K562 (cell line): ENCODE measurements at regions not wholly inside any gene's neighbourhood (a gene's known extent, or its start where the extent isn't known, plus 50 kb on each side); places are given as distances from the start of the nearest gene placed in this dataset.

Experiments used
- C11orf30 ChIP-seq: fragments of 450-650 bp; IDR thresholded peaks from 2 replicates; pipeline ENCODE4 v1.6.1; 2016; ENCODE audit warnings: low read depth, mild to moderate bottlenecking
- CBFA2T3 ChIP-seq: fragments of 450-650 bp; IDR thresholded peaks from 2 replicates; pipeline ENCODE4 v1.6.1; 2017
- EZH2 ChIP-seq: IDR thresholded peaks from 2 replicates; pipeline ENCODE4 v1.6.1; 2012; ENCODE audit warnings: low read depth, mild to moderate bottlenecking, inconsistent platforms, low read length, borderline replicate concordance
- HDAC6 ChIP-seq: IDR thresholded peaks from 2 replicates; pipeline ENCODE4 v1.6.1; 2012; ENCODE audit warnings: low read depth, mild to moderate bottlenecking, control low read depth, inconsistent platforms, low read length, moderate library complexity
- MBD2 ChIP-seq: sonication (generic); IDR thresholded peaks from 2 replicates; pipeline ENCODE4 v1.6.1; 2016; ENCODE audit warnings: low read depth, borderline replicate concordance
- MEF2D ChIP-seq: conservative IDR thresholded peaks from 2 replicates; pipeline ENCODE4 v1.6.1; 2016; ENCODE audit warnings: low read depth, missing genetic modification characterization, missing compliant biosample characterization
- MEIS2 ChIP-seq: fragments of 450-650 bp; IDR thresholded peaks from 2 replicates; pipeline ENCODE4 v1.6.1; 2014; ENCODE audit warnings: mild to moderate bottlenecking; ENCODE audit not compliant: partially characterized antibody
- NCOA6 ChIP-seq: fragments of 450-650 bp; IDR thresholded peaks from 2 replicates; pipeline ENCODE4 v1.6.1; 2017; ENCODE audit warnings: mild to moderate bottlenecking
- NFE2 ChIP-seq: IDR thresholded peaks from 2 replicates; pipeline ENCODE4 v1.6.1; 2014; ENCODE audit warnings: antibody characterized with exemption, low read depth
- POLR3G ChIP-seq: IDR thresholded peaks from 2 replicates; pipeline ENCODE4 v1.6.1; 2011; ENCODE audit not compliant: insufficient read length, insufficient replicate concordance; ENCODE audit errors: extremely low read depth
- PTTG1 ChIP-seq: fragments of 450-650 bp; IDR thresholded peaks from 2 replicates; pipeline ENCODE4 v1.6.1; 2016; ENCODE audit warnings: low read depth, mild to moderate bottlenecking, missing genetic modification characterization, missing compliant biosample characterization
- RHOXF2B ChIP-seq: fragments of 250-450 bp; sonication (Bioruptor Pico); conservative IDR thresholded peaks from 2 replicates; pipeline ENCODE4 v1.5.1; 2021
- SAP30 ChIP-seq: fragments of 200-600 bp; sonication (generic); IDR thresholded peaks from 2 replicates; pipeline ENCODE4 v1.6.1; 2012; ENCODE audit warnings: borderline replicate concordance, low read depth, mild to moderate bottlenecking, moderate library complexity, low read length, control low read depth, inconsistent platforms; ENCODE audit not compliant: insufficient read depth, poor library complexity, severe bottlenecking
- SMARCA4 ChIP-seq: fragments of 450-650 bp; IDR thresholded peaks from 2 replicates; pipeline ENCODE4 v1.6.1; 2016
- TAF15 ChIP-seq: fragments of 200-400 bp; formaldehyde crosslinking; IDR thresholded peaks from 2 replicates; pipeline ENCODE4 v1.6.1; 2017; ENCODE audit warnings: mild to moderate bottlenecking, low read depth, low read length, moderate library complexity
- TAF7 ChIP-seq: fragments of 450-650 bp; IDR thresholded peaks from 2 replicates; pipeline ENCODE4 v1.6.1; 2016; ENCODE audit warnings: missing genetic modification characterization, missing compliant biosample characterization
- TRIM24 ChIP-seq, 2 experiments: fragments of 450-650 bp; IDR thresholded peaks; 2 replicates each; pipeline ENCODE4 v1.6.1; 2016
- XRCC5 ChIP-seq: fragments of 200-400 bp; formaldehyde crosslinking; IDR thresholded peaks from 2 replicates; pipeline ENCODE4 v1.6.1; 2017; ENCODE audit warnings: low read depth, mild to moderate bottlenecking, low read length
- ZNF316 ChIP-seq: fragments of 450-650 bp; IDR thresholded peaks from 2 replicates; pipeline ENCODE4 v1.6.1; 2016
- ZNF41 ChIP-seq: fragments of 250-450 bp; sonication (Bioruptor Pico); conservative IDR thresholded peaks from 2 replicates; pipeline ENCODE4 v1.4.0; 2020; ENCODE audit warnings: mild to moderate bottlenecking
- ZNF431 ChIP-seq: sonication (generic); formaldehyde crosslinking; IDR thresholded peaks from 2 replicates; pipeline ENCODE4 v1.8.0; 2022; ENCODE audit warnings: mild to moderate bottlenecking, missing genetic modification reagents
- ZNF589 ChIP-seq: fragments of 200-800 bp; sonication (Bioruptor generic); IDR thresholded peaks from 2 replicates; pipeline ENCODE4 v1.6.1; 2016; ENCODE audit warnings: low read depth, missing genetic modification characterization, missing compliant biosample characterization
- ZNF830 ChIP-seq: fragments of 250-450 bp; sonication (Bioruptor Pico); IDR thresholded peaks from 2 replicates; pipeline ENCODE4 v1.5.0; 2021; ENCODE audit warnings: mild to moderate bottlenecking
- TF ChIP-seq, protein P1 (sequence below), 3 experiments: IDR thresholded peaks in 2 of 3; conservative IDR thresholded peaks in 1 of 3; 2 replicates each; pipeline ENCODE4 v1.5.1; 2011 to 2012; ENCODE audit warnings: low read length in 3 of 3, mild to moderate bottlenecking in 3 of 3, control low read depth in 2 of 3, improper control_type of control experiment in 1 of 3, inconsistent platforms in 1 of 3, low read depth in 1 of 3, mixed read lengths in 1 of 3, moderate library complexity in 1 of 3; ENCODE audit not compliant: insufficient read depth in 2 of 3
- TF ChIP-seq, protein P2 (sequence below): fragments of 450-650 bp; IDR thresholded peaks from 2 replicates; pipeline ENCODE4 v1.6.1; 2014; ENCODE audit warnings: low read depth, mild to moderate bottlenecking, moderate library complexity, borderline replicate concordance
- TF ChIP-seq, protein P3 (sequence below): fragments of 450-650 bp; IDR thresholded peaks from 2 replicates; pipeline ENCODE4 v1.6.1; 2016; ENCODE audit warnings: antibody characterized with exemption

DNA sequence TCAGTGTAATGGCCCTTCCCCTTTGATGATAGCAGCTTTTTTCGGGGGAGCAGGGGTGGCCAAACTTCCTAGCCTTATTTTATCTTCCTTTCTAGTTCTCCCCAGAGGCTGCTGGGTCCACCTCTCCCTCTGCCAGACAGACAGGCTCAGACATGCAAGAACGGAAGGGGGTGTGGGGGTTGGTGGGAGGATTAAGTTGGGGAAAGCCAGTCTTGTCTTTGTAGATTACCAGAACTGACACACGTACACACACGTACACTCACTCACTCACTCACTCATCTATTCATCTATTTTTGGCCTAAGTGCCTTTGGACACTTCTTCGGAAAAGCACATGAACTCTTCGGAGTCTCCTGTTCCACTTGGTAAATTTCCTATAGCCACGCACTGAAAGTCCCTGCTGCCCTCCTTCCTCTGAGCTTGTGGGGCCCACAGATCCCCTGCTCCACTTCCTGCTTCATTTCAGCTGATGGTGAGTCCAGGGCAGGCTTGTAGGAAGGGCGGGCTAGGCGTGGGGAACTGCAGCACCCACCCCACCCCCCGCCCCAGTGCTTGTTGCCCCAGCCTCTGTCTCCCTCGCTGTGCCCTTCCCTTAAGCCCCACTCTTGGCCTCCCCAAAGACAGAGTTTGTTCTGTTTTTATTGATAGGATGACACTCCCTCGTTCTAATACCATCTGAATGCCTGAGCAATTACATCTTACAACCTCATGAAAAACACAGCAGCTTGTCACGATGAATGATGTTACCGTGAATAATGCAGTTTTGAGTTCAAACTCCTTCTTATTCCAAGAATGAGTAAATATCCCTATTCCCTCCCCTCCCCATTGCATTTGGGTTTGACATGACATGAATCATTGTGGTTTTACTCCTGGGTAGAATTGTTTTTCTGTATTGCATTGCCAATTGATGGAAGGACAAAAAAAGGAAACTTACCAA lies 60.7 kb upstream of the ATP5PO start (continued):
- TF ChIP-seq CBFA2T3 (peak; percentile 79), MBD2 (0 out of 2 replicates have a peak, but pooled peaks have one; percentile 42), ZNF431 (CRISPR knock-in tag) (peak; percentile 32; the same call in 1 of the 2 replicates), MEIS2 (peak; percentile 98), TAF7 (tag) (no peak), ZNF41 (CRISPR knock-in tag) (no peak), PTTG1 (tag) (no peak; the same call in 1 of the 2 replicates), SMARCA4 (peak; percentile 46), C11orf30 (no peak), XRCC5 (no peak), EZH2 (no peak), HDAC6 (no peak), NFE2 (0 out of 2 replicates have a peak, but pooled peaks have one; percentile 12), MEF2D (tag) (peak; percentile 90), ZNF830 (no peak), ZNF589 (CRISPR knock-in tag) (peak; percentile 83), ZNF316 (no peak), TAF15 (no peak), RHOXF2B (CRISPR knock-in tag) (no peak), NCOA6 (no peak), TRIM24 (IDR thresholded peaks at IDR 0.05) (peak in 1 of 2 experiments; percentile 19; a peak in 1 of 4 replicates), POLR3G (no peak), SAP30 (peak; percentile 57)
- TF ChIP-seq, protein P1, sequence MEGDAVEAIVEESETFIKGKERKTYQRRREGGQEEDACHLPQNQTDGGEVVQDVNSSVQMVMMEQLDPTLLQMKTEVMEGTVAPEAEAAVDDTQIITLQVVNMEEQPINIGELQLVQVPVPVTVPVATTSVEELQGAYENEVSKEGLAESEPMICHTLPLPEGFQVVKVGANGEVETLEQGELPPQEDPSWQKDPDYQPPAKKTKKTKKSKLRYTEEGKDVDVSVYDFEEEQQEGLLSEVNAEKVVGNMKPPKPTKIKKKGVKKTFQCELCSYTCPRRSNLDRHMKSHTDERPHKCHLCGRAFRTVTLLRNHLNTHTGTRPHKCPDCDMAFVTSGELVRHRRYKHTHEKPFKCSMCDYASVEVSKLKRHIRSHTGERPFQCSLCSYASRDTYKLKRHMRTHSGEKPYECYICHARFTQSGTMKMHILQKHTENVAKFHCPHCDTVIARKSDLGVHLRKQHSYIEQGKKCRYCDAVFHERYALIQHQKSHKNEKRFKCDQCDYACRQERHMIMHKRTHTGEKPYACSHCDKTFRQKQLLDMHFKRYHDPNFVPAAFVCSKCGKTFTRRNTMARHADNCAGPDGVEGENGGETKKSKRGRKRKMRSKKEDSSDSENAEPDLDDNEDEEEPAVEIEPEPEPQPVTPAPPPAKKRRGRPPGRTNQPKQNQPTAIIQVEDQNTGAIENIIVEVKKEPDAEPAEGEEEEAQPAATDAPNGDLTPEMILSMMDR (IDR thresholded peaks at IDR 0.05 in 2 of 3, conservative IDR thresholded peaks at IDR 0.05 in 1 of 3; ENCODE audit: insufficient read depth in 2 of 3, low read depth in 1 of 3, low read length in 3 of 3): no peak
- TF ChIP-seq, protein P2, sequence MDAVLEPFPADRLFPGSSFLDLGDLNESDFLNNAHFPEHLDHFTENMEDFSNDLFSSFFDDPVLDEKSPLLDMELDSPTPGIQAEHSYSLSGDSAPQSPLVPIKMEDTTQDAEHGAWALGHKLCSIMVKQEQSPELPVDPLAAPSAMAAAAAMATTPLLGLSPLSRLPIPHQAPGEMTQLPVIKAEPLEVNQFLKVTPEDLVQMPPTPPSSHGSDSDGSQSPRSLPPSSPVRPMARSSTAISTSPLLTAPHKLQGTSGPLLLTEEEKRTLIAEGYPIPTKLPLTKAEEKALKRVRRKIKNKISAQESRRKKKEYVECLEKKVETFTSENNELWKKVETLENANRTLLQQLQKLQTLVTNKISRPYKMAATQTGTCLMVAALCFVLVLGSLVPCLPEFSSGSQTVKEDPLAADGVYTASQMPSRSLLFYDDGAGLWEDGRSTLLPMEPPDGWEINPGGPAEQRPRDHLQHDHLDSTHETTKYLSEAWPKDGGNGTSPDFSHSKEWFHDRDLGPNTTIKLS: no peak
- TF ChIP-seq, protein P3, sequence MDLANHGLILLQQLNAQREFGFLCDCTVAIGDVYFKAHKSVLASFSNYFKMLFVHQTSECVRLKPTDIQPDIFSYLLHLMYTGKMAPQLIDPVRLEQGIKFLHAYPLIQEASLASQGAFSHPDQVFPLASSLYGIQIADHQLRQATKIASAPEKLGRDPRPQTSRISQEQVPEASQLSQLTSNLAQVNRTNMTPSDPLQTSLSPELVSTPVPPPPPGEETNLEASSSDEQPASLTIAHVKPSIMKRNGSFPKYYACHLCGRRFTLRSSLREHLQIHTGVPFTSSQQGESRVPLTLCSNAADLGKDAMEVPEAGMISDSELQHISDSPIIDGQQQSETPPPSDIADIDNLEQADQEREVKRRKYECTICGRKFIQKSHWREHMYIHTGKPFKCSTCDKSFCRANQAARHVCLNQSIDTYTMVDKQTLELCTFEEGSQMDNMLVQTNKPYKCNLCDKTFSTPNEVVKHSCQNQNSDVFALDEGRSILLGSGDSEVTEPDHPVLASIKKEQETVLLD: no peak
